ENCODE measurements at regions not wholly inside any gene's neighbourhood (a gene's known extent, or its start where the extent isn't known, plus 50 kb on each side); places are given as distances from the start of the nearest gene placed in this dataset.

GRCh38 chr7:16026253-16027020 is 340.0 kb upstream of the MEOX2 start:
- no peak overlapping the region for H3K9ac ChIP-seq (ENCODE audit: low read depth, low read length, poor library complexity, severe bottlenecking)
- no peaks in the 10 kb centered on the region for H3K79me2 ChIP-seq (ENCODE audit: insufficient read depth, low read length)
- no peaks in the 10 kb centered on the region for H3K36me3 ChIP-seq (ENCODE audit: insufficient read depth, low read length)
- no peaks in the 10 kb centered on the region for H3K9me2 ChIP-seq (replicated peaks; ENCODE audit: low read depth, low read length)
- no peaks in the 10 kb centered on the region for H3K27me3 ChIP-seq (ENCODE audit: insufficient read depth, low read length, poor library complexity, severe bottlenecking)
- no peak overlapping the region for H2AFZ ChIP-seq (ENCODE audit: low read length)
- TF ChIP-seq EZH2phosphoT487 (IDR thresholded peaks at IDR 0.05; ENCODE audit: borderline replicate concordance): no peak
- TF ChIP-seq CTCF (conservative IDR thresholded peaks at IDR 0.05; ENCODE audit: low read length): no peak
- H3K4me2 ChIP-seq (ENCODE audit: low read depth, low read length, poor library complexity, severe bottlenecking): no peak overlapping the region
- no peaks in the 10 kb centered on the region for H3K9me3 ChIP-seq (ENCODE audit: insufficient read depth, low read depth, low read length)
- no peaks in the 10 kb centered on the region for H4K20me1 ChIP-seq (ENCODE audit: insufficient read depth, low read length, poor library complexity, severe bottlenecking)
- no peak overlapping the region for H3K4me3 ChIP-seq (ENCODE audit: low read length, poor library complexity, severe bottlenecking)
- no peaks in the 10 kb centered on the region for H3F3A ChIP-seq (ENCODE audit: low read depth)
- H3K4me1 ChIP-seq (ENCODE audit: insufficient read depth, low read length, poor library complexity, severe bottlenecking): peaks cover 18% of the 10 kb centered on the region

- Histone ChIP-seq H3K4me1 (ENCODE audit: insufficient read depth, low read length, poor library complexity, severe bottlenecking) (peaks cover 18% of the 10 kb centered on the region), H3K27me3 (ENCODE audit: insufficient read depth, low read length, poor library complexity, severe bottlenecking) (no peaks in the 10 kb centered on the region), H4K20me1 (ENCODE audit: insufficient read depth, low read length, poor library complexity, severe bottlenecking) (no peaks in the 10 kb centered on the region), H3F3A (ENCODE audit: low read depth) (no peaks in the 10 kb centered on the region), H3K4me2 (ENCODE audit: low read depth, low read length, poor library complexity, severe bottlenecking) (no peak overlapping the region), H3K36me3 (ENCODE audit: insufficient read depth, low read length) (no peaks in the 10 kb centered on the region), H2AFZ (ENCODE audit: low read length) (no peak overlapping the region), H3K9ac (ENCODE audit: low read depth, low read length, poor library complexity, severe bottlenecking) (no peak overlapping the region), H3K9me2 (replicated peaks; ENCODE audit: low read depth, low read length) (no peaks in the 10 kb centered on the region), H3K4me3 (ENCODE audit: low read length, poor library complexity, severe bottlenecking) (no peak overlapping the region), H3K9me3 (ENCODE audit: insufficient read depth, low read depth, low read length) (no peaks in the 10 kb centered on the region), H3K79me2 (ENCODE audit: insufficient read depth, low read length) (no peaks in the 10 kb centered on the region)
- TF ChIP-seq EZH2phosphoT487 (IDR thresholded peaks at IDR 0.05; ENCODE audit: borderline replicate concordance) (no peak), CTCF (conservative IDR thresholded peaks at IDR 0.05; ENCODE audit: low read length) (no peak)
These were observed 339.2 kb upstream of the MEOX2 start for GRCh38 chr7:16025696-16026095.

GRCh38 chr7:16023503-16023902 is 337.0 kb upstream of the MEOX2 start:
- Histone ChIP-seq H3K4me1 (ENCODE audit: insufficient read depth, low read length, poor library complexity, severe bottlenecking) (peaks cover 18% of the 10 kb centered on the region), H3F3A (ENCODE audit: low read depth) (no peaks in the 10 kb centered on the region), H3K9me2 (replicated peaks; ENCODE audit: low read depth, low read length) (no peaks in the 10 kb centered on the region), H3K36me3 (ENCODE audit: insufficient read depth, low read length) (no peaks in the 10 kb centered on the region), H3K79me2 (ENCODE audit: insufficient read depth, low read length) (no peaks in the 10 kb centered on the region), H3K4me3 (ENCODE audit: low read length, poor library complexity, severe bottlenecking) (no peak overlapping the region), H3K9ac (ENCODE audit: low read depth, low read length, poor library complexity, severe bottlenecking) (no peak overlapping the region), H3K9me3 (ENCODE audit: insufficient read depth, low read depth, low read length) (no peaks in the 10 kb centered on the region), H3K27me3 (ENCODE audit: insufficient read depth, low read length, poor library complexity, severe bottlenecking) (no peaks in the 10 kb centered on the region), H4K20me1 (ENCODE audit: insufficient read depth, low read length, poor library complexity, severe bottlenecking) (no peaks in the 10 kb centered on the region), H2AFZ (ENCODE audit: low read length) (peak overlapping the region; percentile 44; the same call in 1 of the 2 replicates), H3K4me2 (ENCODE audit: low read depth, low read length, poor library complexity, severe bottlenecking) (no peak overlapping the region)
- no peak for TF ChIP-seq CTCF (conservative IDR thresholded peaks at IDR 0.05; ENCODE audit: low read length)
- TF ChIP-seq EZH2phosphoT487 (IDR thresholded peaks at IDR 0.05; ENCODE audit: borderline replicate concordance): no peak
